ENCODE measurements at regions not wholly inside any gene's neighbourhood (a gene's known extent, or its start where the extent isn't known, plus 50 kb on each side); places are given as distances from the start of the nearest gene placed in this dataset.

DNA sequence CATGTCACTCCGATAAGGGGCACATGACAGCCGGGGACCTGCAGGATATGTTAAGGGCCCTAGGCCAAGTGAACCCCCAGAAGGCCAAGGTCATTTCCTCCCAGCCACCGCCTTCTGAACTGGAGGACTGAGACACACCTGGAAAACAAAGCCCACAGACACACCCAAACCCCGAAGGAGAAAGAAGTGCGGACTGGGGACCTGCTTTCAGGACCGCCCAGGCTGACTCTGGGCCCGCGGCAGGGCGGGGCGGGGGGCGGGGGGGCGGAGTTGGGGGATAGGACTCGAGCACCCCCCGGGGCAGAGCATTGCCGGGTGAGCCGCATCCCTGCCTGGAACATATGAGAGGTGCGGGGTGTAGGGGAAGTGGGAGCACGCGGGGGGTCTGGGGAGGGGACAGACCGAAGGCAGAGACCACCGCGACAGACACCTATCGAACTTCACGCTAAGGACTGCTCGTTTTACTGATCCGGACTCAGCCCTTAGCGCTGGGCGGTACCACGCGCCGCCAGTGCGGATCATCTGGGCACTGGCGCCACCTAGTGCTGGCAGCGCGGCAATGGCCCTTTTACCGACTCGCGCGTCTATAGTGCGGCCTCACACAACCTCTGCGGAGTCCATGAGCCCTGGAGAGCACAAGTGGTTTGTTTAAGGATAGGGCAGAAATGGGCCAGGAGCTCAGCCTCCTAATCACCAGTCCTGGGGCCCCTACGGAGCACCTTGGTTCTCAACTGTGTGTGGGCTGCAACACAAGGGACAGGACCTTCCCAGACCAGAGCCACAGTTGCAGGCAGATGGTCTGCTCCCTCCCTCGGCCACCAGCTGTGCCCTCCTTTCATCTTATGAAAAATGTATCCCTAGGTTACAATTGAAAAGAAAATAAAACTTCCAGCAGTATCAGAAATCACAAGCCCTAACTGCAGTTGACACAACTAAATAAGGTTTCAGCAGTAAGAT is 157.6 kb downstream of the HERPUD2 start:
- DNase-seq (ENCODE audit: low spot score) (peak; percentile 88), ATAC-seq (peak; percentile 97)
- intact Hi-C loops (cut with DNase I) = no loop called here

DNA sequence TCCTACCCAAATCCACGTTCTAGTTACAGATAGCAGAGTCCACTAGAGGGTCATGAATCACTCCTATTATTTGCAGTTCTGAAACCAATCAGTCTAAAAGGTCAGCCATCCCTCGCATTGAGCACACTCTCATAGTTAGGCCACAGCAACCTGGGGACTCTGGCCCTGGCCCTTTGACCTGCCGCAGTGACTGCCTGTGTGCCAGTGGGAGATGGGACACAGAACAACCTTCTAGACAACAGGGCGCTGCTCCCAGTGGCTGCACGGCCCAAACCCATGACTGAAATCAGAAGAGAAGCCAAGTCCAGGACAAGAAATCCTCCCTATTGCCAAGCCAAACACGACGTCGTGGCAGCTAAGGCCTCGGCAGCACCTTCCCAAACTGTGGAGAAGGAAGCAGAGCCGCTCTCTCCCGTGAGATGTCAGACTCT is 158.5 kb downstream of the HERPUD2 start:
- intact Hi-C loops (cut with DNase I) = no loop called here
- ATAC-seq (peak; percentile 44), DNase-seq (ENCODE audit: low spot score) (no peak)

DNA sequence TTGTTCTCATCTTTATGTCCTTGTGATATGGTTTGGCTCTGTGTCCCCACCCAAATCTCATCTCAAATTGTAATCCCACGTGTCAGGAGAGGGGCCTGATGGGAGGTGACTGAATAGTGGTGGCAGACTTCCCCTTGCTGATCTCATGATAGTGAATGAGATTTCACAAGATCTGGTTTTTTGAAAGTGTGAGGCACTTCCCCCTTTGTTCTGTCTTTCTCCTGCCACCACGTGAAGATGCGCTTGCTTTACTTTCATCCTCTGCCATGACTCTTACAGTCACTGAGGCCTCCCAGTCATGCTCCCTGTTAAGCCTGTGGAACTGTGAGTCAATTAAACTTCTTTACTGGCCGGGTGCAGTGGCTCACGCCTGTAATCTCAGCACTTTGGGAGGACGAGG is 161.0 kb downstream of the HERPUD2 start:
- DNase-seq (ENCODE audit: low spot score) (no peak), ATAC-seq (no peak)
- intact Hi-C loops (cut with DNase I) = no loop called here

DNA sequence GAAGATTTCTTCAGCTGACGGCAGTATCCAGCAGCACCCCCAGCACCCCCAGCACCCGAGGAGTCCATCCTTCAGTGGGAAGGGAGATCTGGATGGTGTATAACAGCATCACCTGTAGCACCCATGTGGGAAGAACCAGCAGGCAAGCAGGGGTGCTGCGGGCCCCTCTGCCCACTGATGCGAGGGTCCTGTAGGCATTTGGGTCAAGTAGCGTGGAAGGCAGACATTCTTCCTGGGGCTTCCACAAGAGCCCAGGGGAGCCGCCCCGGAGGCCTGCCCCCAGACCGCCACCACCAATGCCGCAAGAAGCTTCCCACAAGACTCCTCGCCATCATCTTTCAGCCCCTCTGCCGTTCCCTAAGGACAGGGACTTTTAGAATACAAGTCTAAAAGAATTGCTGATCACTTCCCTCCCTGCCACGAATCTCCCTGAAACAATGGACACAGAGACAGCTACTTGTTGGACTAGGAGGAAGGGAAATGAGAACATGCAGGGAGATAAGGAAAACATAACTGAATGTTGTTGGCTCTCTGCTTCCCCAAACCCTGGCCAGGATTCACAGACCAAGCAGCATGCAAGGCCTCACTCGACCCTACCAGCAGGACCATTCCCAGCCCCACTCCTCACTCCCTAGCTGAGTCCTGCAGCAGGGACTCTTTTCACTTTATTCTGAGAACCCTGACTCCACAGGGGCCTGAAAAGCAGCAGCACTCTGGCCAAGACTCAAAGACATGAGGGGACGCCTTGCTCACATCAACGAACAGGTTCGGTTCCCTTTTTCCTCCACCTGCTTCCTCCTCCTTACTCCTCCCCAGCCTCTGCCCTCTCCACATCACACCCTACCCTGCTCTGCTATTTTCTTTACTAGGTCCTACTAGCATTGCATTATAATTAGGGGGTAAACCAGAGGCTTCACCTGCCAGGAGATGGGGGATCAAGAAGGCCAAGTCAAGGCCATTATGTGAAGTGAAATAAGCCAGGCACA is 164.5 kb downstream of the HERPUD2 start:
- intact Hi-C loops (cut with DNase I) = no loop called here
- DNase-seq (ENCODE audit: low spot score) (no peak), ATAC-seq (no peak)

GRCh38 chr7:35529713-35530112 is 165.2 kb downstream of the HERPUD2 start:
- ATAC-seq (no peak), DNase-seq (ENCODE audit: low spot score) (no peak)
- intact Hi-C loops (cut with DNase I) = no loop called here

GRCh38 chr7:35528381-35528977 is 166.5 kb downstream of the HERPUD2 start:
- DNase-seq (ENCODE audit: low spot score) (no peak), ATAC-seq (no peak)
- intact Hi-C loops (cut with DNase I) = no loop called here

- no peak for ATAC-seq
- intact Hi-C loops (cut with DNase I) = no loop called here
- no peak for DNase-seq (ENCODE audit: low spot score)
Observed at GRCh38 chr7:35526645-35527044, 168.3 kb downstream of the HERPUD2 start.

DNA sequence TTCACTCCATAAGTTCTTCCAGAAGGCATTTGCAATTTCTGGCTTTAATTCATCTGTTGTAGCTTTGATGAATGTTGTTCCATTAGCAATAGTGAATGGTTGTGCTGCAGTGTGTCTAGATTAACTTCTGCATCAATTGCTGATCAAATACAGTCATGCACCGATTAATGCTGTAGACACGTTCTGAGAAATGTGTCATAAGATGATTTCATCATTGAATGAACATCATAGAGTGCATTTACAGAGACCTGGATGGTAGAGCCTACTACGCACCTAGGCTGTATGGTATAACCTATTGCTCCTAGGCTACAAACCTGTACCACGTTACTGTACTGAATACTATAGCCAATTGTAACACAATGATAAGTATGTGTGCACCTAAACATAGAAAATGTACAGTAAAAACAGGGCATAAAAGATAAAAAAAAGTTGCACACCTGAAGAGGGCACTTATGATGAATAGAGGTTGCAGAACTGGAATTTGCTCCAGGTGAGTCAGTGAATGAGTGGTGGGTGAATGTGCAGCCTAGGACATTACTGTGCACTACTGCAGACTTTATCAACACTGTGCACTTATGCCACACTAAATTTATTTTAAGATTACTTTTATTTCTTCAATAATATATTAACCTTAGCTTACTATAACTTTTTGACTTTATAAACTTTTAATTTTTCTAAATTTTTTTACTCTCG is 170.7 kb downstream of the HERPUD2 start:
- DNase-seq (ENCODE audit: low spot score) = no peak
- no peak for ATAC-seq
- intact Hi-C loops (cut with DNase I) = no loop called here

DNA sequence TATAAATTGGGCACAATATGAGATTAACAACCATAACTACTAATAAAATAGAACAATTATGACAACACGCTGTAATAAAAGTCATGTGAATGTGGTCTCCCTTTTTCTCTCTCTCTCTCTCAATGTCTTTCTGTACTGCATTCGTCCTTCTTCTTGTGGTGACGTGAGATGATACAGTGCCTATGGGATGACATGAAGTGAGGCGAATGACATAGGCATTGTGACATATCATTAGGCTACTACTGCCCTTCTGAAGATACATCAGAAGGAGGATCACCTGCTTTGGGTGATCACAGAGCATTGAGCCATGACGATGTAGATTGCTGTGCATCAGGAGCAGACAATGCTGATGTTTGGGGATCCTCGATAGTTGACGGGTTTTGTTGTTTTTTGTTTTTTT is 171.6 kb downstream of the HERPUD2 start:
- intact Hi-C loops (cut with DNase I) = no loop called here
- DNase-seq (ENCODE audit: low spot score) (no peak), ATAC-seq (no peak)

GRCh38 chr7:35522697-35523096 is 172.2 kb downstream of the HERPUD2 start:
- DNase-seq (ENCODE audit: low spot score) (no peak), ATAC-seq (no peak)
- intact Hi-C loops (cut with DNase I) = no loop called here

- intact Hi-C loops (cut with DNase I) = no loop called here
- DNase-seq (ENCODE audit: low spot score) = no peak
- peak; percentile 33 for ATAC-seq
Observed at GRCh38 chr7:35521941-35522340, 173.0 kb downstream of the HERPUD2 start.

- ATAC-seq = peak; percentile 44
- intact Hi-C loops (cut with DNase I) = no loop called here
- DNase-seq (ENCODE audit: low spot score) = no peak
Observed at GRCh38 chr7:35520810-35521625, 173.9 kb downstream of the HERPUD2 start.

- DNase-seq (ENCODE audit: low spot score) (peak; percentile 83), ATAC-seq (peak; percentile 88)
- intact Hi-C loops (cut with DNase I) = no loop called here
Observed at GRCh38 chr7:35519971-35520809, 174.7 kb downstream of the HERPUD2 start.

- intact Hi-C loops (cut with DNase I) = no loop called here
- ATAC-seq = no peak
- DNase-seq (ENCODE audit: low spot score) = no peak
Observed at GRCh38 chr7:35518767-35519166, 176.2 kb downstream of the HERPUD2 start.

DNA sequence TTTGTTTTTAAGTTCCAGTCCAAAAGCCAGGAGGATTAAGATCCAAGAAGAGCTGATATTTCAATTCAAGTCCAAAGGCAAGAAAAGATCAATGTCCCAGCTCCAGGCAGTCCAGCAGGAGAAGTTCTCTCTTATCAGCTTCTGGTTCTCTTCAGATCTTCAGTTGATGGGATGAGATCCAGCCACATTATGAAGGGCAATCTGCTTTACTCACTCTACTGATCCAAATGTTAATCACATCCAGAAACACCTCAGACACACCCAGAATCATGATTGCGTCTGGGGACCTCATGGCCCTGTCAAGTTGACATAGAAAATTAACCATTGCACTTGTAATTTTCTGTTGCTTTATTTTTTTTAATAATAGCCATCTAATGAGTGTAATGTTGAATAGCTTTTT is 178.4 kb downstream of the HERPUD2 start:
- intact Hi-C loops (cut with DNase I) = no loop called here
- DNase-seq (ENCODE audit: low spot score) (no peak), ATAC-seq (no peak)

- ATAC-seq (no peak), DNase-seq (ENCODE audit: low spot score) (no peak)
- intact Hi-C loops (cut with DNase I) = no loop called here
Observed at GRCh38 chr7:35513828-35514227, 181.1 kb downstream of the HERPUD2 start.

DNA sequence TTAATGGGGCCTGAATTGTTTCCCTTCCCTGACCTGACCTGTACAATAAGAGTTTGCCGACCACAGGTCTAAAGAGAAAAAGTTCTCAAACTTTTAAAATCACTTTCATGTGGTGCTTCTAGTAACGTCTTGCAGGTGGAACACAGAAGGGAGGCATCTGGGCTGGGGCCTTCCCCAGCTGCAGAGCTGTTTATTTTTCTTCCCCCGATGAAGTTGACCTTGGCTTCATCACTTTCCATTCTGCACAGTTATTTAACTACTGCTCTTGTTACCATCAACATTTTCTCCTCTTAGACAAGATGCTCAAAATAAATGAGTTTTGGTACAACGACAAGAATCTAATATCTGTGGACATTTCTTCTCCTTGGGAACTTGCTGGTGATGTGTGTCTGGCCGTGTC is 181.7 kb downstream of the HERPUD2 start:
- intact Hi-C loops (cut with DNase I) = no loop called here
- DNase-seq (ENCODE audit: low spot score) (no peak), ATAC-seq (no peak)
